HG03432 (cell line): ENCODE measurements at regions not wholly inside any gene's neighbourhood (a gene's known extent, or its start where the extent isn't known, plus 50 kb on each side); places are given as distances from the start of the nearest gene placed in this dataset.
"Not testable (repeated sequence)": the region's sequence is repeated elsewhere in the genome, so short reads cannot be mapped to it uniquely, and the experiment has no call there.

ENCODE experiments used
- ATAC-seq: cut with Tn5 transposase; IDR thresholded peaks from one replicate; pipeline ENCODE4 v1.9.1; 2021; ENCODE audit warnings: mild to moderate bottlenecking, moderate library complexity; ENCODE audit not compliant: unreplicated experiment

- ATAC-seq = no peak
These were observed 692.6 kb downstream of the PCDH17 start for GRCh38 chr13:58324161-58324560.

- no peak for ATAC-seq
These were observed 698.2 kb downstream of the PCDH17 start for GRCh38 chr13:58329746-58330145.

GRCh38 chr13:58340895-58341294, 709.4 kb downstream of the PCDH17 start:
- no peak for ATAC-seq

GRCh38 chr13:58341318-58341717, 709.8 kb downstream of the PCDH17 start:
- no peak for ATAC-seq

- ATAC-seq = no peak
These were observed 711.5 kb downstream of the PCDH17 start for GRCh38 chr13:58343076-58343475.

- not testable (repeated sequence) for ATAC-seq
These were observed 720.6 kb downstream of the PCDH17 start for GRCh38 chr13:58352100-58352499.

- no peak for ATAC-seq
These were observed 738.4 kb downstream of the PCDH17 start for GRCh38 chr13:58369936-58370335.

- ATAC-seq = no peak
These were observed 744.8 kb downstream of the PCDH17 start for GRCh38 chr13:58376349-58376748.

GRCh38 chr13:58376775-58377174, 745.2 kb downstream of the PCDH17 start:
- peak; percentile 75 for ATAC-seq

- no peak for ATAC-seq
These were observed 747.7 kb downstream of the PCDH17 start for GRCh38 chr13:58379221-58379620.

GRCh38 chr13:58385336-58385735, 753.8 kb downstream of the PCDH17 start:
- not testable (repeated sequence) for ATAC-seq

- ATAC-seq = no peak
These were observed 766.2 kb downstream of the PCDH17 start for GRCh38 chr13:58397596-58398387.

- no peak for ATAC-seq
These were observed 767.7 kb downstream of the PCDH17 start for GRCh38 chr13:58399263-58399662.

- no peak for ATAC-seq
These were observed 775.0 kb downstream of the PCDH17 start for GRCh38 chr13:58406545-58406944.

GRCh38 chr13:58429917-58430316, 798.4 kb downstream of the PCDH17 start:
- ATAC-seq = no peak

- ATAC-seq = no peak
These were observed 803.4 kb downstream of the PCDH17 start for GRCh38 chr13:58434943-58435342.

GRCh38 chr13:58437427-58437826, 805.9 kb downstream of the PCDH17 start:
- no peak for ATAC-seq

- ATAC-seq = no peak
These were observed 815.4 kb downstream of the PCDH17 start for GRCh38 chr13:58446979-58447378.

GRCh38 chr13:58452123-58452623, 820.6 kb downstream of the PCDH17 start:
- ATAC-seq = no peak

- no peak for ATAC-seq
These were observed 823.5 kb downstream of the PCDH17 start for GRCh38 chr13:58455094-58455493.

- ATAC-seq = no peak
These were observed 829.7 kb downstream of the PCDH17 start for GRCh38 chr13:58461217-58461616.

- ATAC-seq = no peak
These were observed 832.3 kb downstream of the PCDH17 start for GRCh38 chr13:58463841-58464240.

GRCh38 chr13:58467176-58467575, 835.6 kb downstream of the PCDH17 start:
- no peak for ATAC-seq
